8988T (cell line): ENCODE measurements at regions not wholly inside any gene's neighbourhood (a gene's known extent, or its start where the extent isn't known, plus 50 kb on each side); places are given as distances from the start of the nearest gene placed in this dataset.
"Not testable (repeated sequence)": the region's sequence is repeated elsewhere in the genome, so short reads cannot be mapped to it uniquely, and the experiment has no call there.

ENCODE experiments used
- DNase-seq: peaks from one replicate; pipeline ENCODE4 v3.0.0; 2011

DNA sequence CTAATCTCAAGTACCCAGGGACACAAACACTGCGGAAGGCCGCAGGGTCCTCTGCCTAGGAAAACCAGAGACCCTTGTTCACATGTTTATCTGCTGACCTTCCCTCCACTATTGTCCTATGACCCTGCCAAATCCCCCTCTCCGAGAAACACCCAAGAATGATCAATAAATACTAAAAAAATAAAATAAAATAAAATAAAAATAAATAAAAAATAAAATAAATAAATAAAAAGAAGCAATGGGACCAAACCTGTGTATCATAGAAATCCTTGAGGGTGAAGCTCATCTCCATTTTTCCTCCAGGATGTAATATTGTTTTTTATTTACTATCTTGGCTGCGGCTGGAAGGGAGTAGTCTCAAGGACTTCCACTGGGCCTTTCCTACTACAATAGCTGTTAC lies 82.0 kb upstream of the CMKLR1 start:
- DNase-seq = not testable (repeated sequence)

- not testable (repeated sequence) for DNase-seq
Observed at GRCh38 chr12:108420421-108420820, 81.3 kb upstream of the CMKLR1 start.

DNA sequence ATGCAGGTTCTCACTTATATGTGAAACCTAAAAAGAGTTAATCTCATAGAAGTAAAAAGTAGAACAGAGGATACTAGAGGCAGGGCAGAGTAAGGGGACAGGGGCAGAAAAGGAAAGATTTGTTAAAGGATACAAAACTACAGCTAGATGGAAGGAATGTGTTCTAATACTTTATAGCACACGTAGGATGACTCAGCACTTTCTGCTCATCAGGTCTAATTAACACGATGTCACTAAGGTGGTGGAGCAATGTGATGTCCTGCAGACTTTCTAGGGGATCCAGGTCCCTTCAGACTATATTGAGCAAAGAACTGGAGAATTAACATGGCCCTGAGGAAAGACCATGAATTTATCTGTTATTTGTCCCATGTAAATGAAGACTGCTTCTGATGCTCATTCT lies 80.8 kb upstream of the CMKLR1 start:
- DNase-seq = no peak

- no peak for DNase-seq
Observed at GRCh38 chr12:108418164-108418890, 79.2 kb upstream of the CMKLR1 start.

- DNase-seq = no peak
Observed at GRCh38 chr12:108414021-108414420, 74.9 kb upstream of the CMKLR1 start.

DNA sequence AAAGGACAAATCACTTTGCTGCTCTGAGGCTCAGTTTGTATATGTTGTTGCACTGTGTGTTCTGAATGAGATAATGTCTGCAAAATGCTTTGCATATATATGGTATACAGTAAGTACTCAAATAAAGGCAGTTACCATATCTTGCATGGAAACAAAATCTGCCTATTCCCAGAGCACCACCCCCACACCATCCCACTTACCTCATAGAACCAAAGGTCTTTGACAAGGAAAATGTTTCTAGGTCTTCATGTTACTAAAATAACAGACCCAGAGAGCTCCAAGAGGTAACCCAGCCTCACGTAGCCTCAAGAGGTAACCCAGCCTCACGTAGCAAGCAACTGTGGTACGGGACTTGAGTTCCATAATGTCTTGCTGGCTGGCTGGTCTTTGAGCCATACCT lies 71.6 kb upstream of the CMKLR1 start:
- DNase-seq = no peak

DNA sequence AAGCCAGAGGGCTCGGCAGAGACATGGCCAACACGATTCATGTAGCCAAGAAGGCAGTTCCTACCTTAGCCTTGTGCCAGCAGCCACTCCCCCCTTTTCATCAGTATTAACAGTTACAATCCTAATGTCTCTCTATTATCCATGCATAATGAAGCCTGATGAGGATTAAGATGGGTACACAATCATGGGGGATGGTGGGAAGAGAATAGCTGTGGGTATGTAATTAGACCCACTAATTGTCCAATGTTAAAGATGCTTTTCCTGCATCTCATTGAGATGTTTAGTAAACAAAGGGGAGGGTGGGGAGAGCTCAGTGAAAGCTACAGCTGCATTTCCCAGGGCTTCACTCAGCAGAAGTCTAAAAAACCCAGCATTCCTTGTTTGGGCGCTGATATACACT lies 70.4 kb upstream of the CMKLR1 start:
- no peak for DNase-seq

GRCh38 chr12:108403952-108404351 lies 64.8 kb upstream of the CMKLR1 start:
- DNase-seq = no peak

DNA sequence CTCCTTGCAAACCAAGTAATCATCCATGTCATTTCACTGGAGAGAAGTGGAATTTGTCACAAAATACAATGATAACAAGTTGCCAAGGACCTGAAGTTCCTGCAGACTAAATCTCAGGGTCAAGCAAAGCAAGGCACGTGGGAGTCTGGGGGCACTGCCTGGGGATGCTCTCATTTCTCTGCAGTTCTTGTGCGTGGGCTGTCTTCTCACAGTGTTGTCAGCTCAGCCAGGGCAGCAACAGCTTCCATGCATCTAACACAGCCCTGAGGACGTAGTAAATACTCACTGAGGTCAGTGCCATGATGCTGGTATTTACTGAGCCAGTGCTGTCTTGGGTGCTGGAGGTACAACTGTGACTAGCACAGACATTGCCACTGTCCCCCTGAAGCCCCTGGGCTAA lies 62.9 kb upstream of the CMKLR1 start:
- DNase-seq = no peak

DNA sequence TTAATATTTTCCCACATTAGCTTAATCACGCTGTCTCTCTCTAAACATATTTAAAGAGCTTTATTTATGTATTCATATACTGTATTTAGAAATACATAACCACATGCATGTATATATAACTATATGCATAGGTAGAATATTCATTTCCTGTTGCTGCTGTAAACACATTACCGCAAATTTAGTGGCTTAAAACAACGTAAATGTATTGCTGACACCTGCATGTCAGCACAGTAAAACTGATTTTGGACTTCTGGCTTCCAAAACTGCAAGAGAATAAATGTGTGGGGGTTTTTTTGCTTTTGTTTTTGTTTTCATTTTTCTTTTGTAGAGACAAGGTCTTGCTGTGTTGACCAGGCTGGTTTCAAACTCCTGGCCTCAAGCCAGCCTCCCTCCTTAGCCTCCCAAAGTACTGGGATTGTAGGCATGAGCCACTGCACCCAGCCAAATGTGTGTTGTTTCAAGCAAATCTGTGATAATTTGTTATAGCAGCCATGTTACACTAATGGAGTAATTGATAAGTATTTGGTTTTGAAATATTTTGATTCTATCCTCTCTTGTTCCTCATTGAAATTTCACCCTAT lies 61.9 kb upstream of the CMKLR1 start:
- DNase-seq = no peak

- DNase-seq = no peak
Observed at GRCh38 chr12:108400481-108400880, 61.4 kb upstream of the CMKLR1 start.

- no peak for DNase-seq
Observed at GRCh38 chr12:108400056-108400455, 60.9 kb upstream of the CMKLR1 start.

DNA sequence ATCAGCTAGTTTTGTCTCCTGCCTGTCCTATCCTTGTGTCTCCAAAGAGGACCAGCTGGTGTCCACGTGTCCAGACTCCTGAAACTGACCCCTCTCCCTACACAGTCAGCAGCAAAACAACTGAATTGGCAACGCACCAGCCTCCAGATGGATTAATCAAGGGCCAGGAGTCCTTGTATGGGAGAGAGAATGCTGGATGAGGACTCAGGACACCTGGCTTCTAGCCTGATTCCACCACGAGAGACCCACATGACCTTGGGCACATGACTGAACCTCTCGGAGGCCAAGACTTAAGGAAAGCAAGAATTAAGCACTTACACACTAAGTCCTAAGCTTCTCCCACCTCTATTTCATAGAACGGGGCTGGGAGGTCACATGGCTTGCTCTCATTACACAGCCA lies 60.4 kb upstream of the CMKLR1 start:
- DNase-seq = no peak

GRCh38 chr12:108394196-108394595 lies 55.1 kb upstream of the CMKLR1 start:
- no peak for DNase-seq

- DNase-seq = no peak
Observed at GRCh38 chr12:108392284-108392683, 53.2 kb upstream of the CMKLR1 start.

DNA sequence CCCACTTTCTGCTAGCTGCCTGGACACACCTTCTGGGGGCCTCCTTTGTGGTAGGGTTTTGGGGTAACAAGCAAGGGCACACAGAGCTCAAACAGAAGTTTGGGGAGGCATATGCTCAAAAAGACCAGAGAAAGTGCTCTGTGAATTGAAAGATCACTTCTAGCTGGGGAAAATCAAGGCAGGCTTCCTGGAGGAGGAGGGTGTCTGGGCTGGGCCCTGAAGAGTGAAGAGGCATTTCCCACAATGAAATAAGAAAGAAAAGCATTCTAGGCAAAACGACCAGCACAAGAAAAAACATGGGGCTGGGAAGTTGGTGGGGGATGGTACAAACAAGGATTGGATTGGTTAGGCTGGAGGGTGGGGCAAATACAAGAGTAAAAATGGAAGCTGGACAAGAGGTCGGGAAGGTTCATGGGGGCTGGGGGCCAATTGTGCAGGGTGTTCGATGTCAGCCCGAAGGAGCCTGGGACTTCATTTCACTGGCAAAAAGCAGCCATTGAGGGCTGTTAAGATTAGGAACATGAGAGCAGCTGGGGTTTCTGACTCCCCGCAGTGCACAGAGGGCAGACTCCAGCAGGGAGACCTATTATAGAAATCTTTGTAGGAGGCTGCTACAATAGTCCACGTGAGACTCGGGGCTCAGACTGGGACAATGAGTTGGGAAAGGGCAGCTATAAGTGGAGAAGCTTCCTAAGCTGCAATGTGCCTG lies 51.5 kb upstream of the CMKLR1 start:
- DNase-seq = no peak

GRCh38 chr12:108389544-108389943 lies 50.4 kb upstream of the CMKLR1 start:
- DNase-seq = no peak
